Mesothelial cell of epicardium (in vitro differentiated cells): ENCODE measurements at regions not wholly inside any gene's neighbourhood (a gene's known extent, or its start where the extent isn't known, plus 50 kb on each side); places are given as distances from the start of the nearest gene placed in this dataset.

Experiments
- DNase-seq, 2 experiments: peaks; one replicate each; pipeline ENCODE4 v3.0.0; 2021; ENCODE audit warnings: low spot score in 2 of 2; ENCODE audit not compliant: unreplicated experiment in 2 of 2
- H3K27ac Mint-ChIP-seq: 2 replicates; pipeline ENCODE4 v1.8.0; 2021; ENCODE audit warnings: mixed read lengths
- H3K27me3 Mint-ChIP-seq: 2 replicates; pipeline ENCODE4 v1.8.0; 2021; ENCODE audit warnings: low read depth, mixed read lengths
- H3K36me3 Mint-ChIP-seq: 2 replicates; pipeline ENCODE4 v1.8.0; 2021; ENCODE audit warnings: mixed read lengths
- H3K4me1 Mint-ChIP-seq: 2 replicates; pipeline ENCODE4 v1.8.0; 2021; ENCODE audit warnings: mixed read lengths
- H3K4me3 Mint-ChIP-seq: 2 replicates; pipeline ENCODE4 v1.8.0; 2021; ENCODE audit warnings: mild to moderate bottlenecking, moderate library complexity, mixed read lengths
- H3K9me3 Mint-ChIP-seq: 2 replicates; pipeline ENCODE4 v1.8.0; 2021; ENCODE audit warnings: mixed read lengths
- CTCF ChIP-seq: fragments of 200-600 bp; sonication (generic); IDR thresholded peaks from one replicate; pipeline ENCODE4 v1.5.0; 2021; ENCODE audit warnings: antibody characterized with exemption; ENCODE audit not compliant: unreplicated experiment

- H3K36me3 Mint-ChIP-seq: peaks cover 4% of the 10 kb centered on the region
- no peak overlapping the region for H3K27ac Mint-ChIP-seq
- TF ChIP-seq CTCF: no peak
- H3K4me1 Mint-ChIP-seq: peaks cover 44% of the 10 kb centered on the region
- no peak overlapping the region for H3K4me3 Mint-ChIP-seq
- peaks cover 8% of the 10 kb centered on the region for H3K27me3 Mint-ChIP-seq
- peaks cover 4% of the 10 kb centered on the region for H3K9me3 Mint-ChIP-seq
- no peak for DNase-seq
These were observed 173.2 kb upstream of the PPP2R2D start for GRCh38 chr10:131727560-131727959.

DNA sequence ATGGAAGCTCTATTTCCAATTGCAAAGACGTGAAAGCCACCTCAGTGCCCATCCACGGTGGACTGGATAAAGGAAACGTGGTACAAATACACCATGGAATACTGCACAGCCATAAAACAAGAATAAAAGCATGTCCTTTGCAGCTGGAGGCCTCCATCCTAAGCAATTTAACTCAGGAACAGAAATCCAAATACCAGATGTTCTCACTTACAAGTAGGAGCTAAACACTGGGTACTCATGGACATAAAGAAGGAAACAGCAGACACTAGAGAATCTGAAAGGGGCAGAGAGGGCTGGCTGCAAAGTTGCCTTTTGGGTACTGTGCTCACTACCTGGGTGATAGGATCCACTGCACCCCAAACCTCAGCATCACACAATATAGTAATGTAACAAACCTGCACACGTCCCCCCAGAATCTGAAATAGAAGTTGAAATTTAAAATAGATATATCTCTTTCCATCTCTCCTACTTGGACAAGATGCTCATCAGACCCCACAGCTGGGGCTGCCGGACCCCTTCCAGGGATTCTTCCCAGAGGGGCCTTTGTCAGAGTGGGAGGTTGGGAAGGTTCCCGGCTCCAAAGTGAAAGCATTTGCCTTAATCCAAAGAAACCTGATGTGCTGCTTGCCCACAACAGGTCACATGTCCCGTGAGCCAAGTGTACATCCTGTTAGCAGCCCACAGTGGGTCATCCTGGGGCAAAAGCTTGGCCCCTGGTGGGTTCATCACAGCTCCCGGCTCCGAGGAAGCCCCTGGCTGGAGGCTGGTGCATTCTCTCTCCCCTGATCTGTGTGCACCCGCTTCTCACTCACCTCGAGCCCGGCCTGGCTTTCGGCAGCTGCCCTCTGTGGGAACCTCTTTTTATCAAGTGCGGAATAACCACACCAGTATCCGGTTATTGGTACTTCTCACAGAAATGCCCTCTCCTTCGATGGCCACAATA, 172.3 kb upstream of the PPP2R2D start:
- no peak for TF ChIP-seq CTCF
- Mint-ChIP-seq H3K9me3 (peaks cover 5% of the 10 kb centered on the region), H3K4me1 (peaks cover 44% of the 10 kb centered on the region), H3K36me3 (peaks cover 4% of the 10 kb centered on the region), H3K4me3 (no peak overlapping the region), H3K27me3 (peaks cover 8% of the 10 kb centered on the region), H3K27ac (peak overlapping the region; percentile 96)
- DNase-seq: no peak

DNA sequence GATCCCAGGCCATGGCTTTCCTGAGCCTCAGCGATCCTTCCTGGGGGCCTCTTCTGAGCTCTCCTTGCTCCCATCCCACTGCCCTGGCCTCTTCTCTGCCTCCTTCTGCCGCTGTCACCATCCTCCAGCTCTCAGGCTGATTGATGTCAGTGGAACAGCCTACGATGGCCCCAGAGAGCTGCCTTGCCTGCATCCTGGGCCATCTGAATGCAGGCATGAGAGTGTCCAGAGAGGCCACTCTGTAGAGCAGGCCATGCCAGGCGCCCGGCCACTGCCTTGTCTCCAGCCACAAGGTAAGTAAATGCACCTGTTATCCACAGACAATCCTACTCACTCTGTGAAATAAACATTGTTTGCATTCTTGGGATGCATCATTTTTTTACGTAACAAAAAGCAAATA, 171.4 kb upstream of the PPP2R2D start:
- no peak for DNase-seq
- no peak for TF ChIP-seq CTCF

DNA sequence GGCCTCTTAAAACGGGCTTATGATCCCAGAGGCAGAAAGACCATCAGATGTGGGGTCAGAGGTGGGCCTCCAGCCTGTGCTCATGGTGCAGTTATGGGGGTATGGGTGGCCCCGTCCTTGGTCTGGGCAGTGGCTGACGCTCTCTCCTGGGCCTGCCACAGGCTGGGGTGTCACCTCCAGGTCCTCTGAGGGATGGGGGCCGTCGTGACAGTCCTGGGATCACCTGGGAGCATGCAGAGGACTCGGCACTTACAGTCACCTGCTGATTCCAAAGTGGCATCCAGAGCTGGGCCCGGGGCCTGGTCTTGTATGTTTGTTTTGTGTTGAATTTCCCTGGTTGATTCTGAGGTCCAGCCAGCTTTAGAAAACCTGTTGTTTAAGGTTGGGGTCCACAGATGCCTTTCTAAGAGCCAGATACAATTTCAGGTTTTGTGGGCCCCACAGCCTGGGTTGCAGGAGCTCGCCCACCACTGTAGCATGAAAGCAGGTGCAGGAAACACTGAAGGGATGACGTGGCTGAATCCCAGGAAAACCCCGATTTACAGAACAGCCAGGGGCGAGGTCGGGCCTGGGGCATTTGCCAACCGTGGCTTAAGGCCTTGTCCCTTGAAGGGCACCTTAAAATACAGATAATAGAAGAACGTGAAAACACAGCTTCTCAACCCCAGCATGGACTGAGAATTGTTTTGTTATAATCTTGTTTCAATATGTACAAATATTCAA, 170.7 kb upstream of the PPP2R2D start:
- no peak for TF ChIP-seq CTCF
- peaks cover 8% of the 10 kb centered on the region for H3K27me3 Mint-ChIP-seq
- H3K27ac Mint-ChIP-seq: peak overlapping the region; percentile 59
- H3K36me3 Mint-ChIP-seq: peaks cover 4% of the 10 kb centered on the region
- peak overlapping the region; percentile 17 for H3K4me3 Mint-ChIP-seq
- H3K9me3 Mint-ChIP-seq: peaks cover 5% of the 10 kb centered on the region
- DNase-seq: peak in 1 of 2 experiments; percentile 17
- H3K4me1 Mint-ChIP-seq: peaks cover 44% of the 10 kb centered on the region

More for the DNA sequence above, 171.4 kb upstream of the PPP2R2D start:
- Mint-ChIP-seq H3K9me3 (peaks cover 5% of the 10 kb centered on the region), H3K27me3 (peaks cover 8% of the 10 kb centered on the region), H3K27ac (peak overlapping the region; percentile 96), H3K4me1 (peaks cover 44% of the 10 kb centered on the region), H3K36me3 (peaks cover 4% of the 10 kb centered on the region), H3K4me3 (no peak overlapping the region)

- H3K36me3 Mint-ChIP-seq: peaks cover 4% of the 10 kb centered on the region
- H3K4me3 Mint-ChIP-seq: no peak overlapping the region
- no peak for TF ChIP-seq CTCF
- DNase-seq: no peak
- H3K4me1 Mint-ChIP-seq: peaks cover 37% of the 10 kb centered on the region
- peaks cover 6% of the 10 kb centered on the region for H3K27me3 Mint-ChIP-seq
- H3K9me3 Mint-ChIP-seq: peaks cover 5% of the 10 kb centered on the region
- H3K27ac Mint-ChIP-seq: no peak overlapping the region
These were observed 169.9 kb upstream of the PPP2R2D start for GRCh38 chr10:131730771-131731497.
